Hepatocyte (in vitro differentiated cells): ENCODE measurements at regions not wholly inside any gene's neighbourhood (a gene's known extent, or its start where the extent isn't known, plus 50 kb on each side); places are given as distances from the start of the nearest gene placed in this dataset.
"Not testable (repeated sequence)": the region's sequence is repeated elsewhere in the genome, so short reads cannot be mapped to it uniquely, and the experiment has no call there.

ENCODE experiments used
- DNase-seq: peaks from one replicate; pipeline ENCODE4 v3.0.0-alpha.2; 2016; ENCODE audit warnings: low spot score
- H2AFZ ChIP-seq: fragments of 200-600 bp; sonication (generic); 2 replicates; pipeline ENCODE4 v1.6.0; 2016; ENCODE audit warnings: antibody characterized with exemption, mild to moderate bottlenecking
- H3K27ac ChIP-seq: fragments of 200-600 bp; sonication (generic); 2 replicates; pipeline ENCODE4 v1.5.1; 2016; ENCODE audit warnings: mild to moderate bottlenecking
- H3K27me3 ChIP-seq: fragments of 200-600 bp; sonication (generic); 2 replicates; pipeline ENCODE4 v1.6.1; 2016
- H3K36me3 ChIP-seq: fragments of 200-600 bp; sonication (generic); replicated peaks from 2 replicates; pipeline ENCODE4 v1.5.1; 2016; ENCODE audit warnings: low read depth; ENCODE audit not compliant: insufficient read depth
- H3K4me1 ChIP-seq: fragments of 200-600 bp; sonication (generic); 2 replicates; pipeline ENCODE4 v1.5.1; 2016; ENCODE audit warnings: mild to moderate bottlenecking, moderate library complexity; ENCODE audit not compliant: insufficient read depth
- H3K4me2 ChIP-seq: fragments of 200-600 bp; sonication (generic); 2 replicates; pipeline ENCODE4 v1.6.0; 2016
- H3K4me3 ChIP-seq: fragments of 200-600 bp; sonication (generic); 2 replicates; pipeline ENCODE4 v1.5.1; 2016; ENCODE audit warnings: mild to moderate bottlenecking
- H3K79me2 ChIP-seq: fragments of 200-600 bp; sonication (generic); 2 replicates; pipeline ENCODE4 v1.6.0; 2017; ENCODE audit warnings: mild to moderate bottlenecking
- H3K9me2 ChIP-seq: fragments of 200-600 bp; sonication (generic); replicated peaks from 2 replicates; pipeline ENCODE4 v1.6.0; 2017; ENCODE audit warnings: mild to moderate bottlenecking; ENCODE audit not compliant: insufficient read depth
- H3K9me3 ChIP-seq: fragments of 200-600 bp; sonication (generic); 2 replicates; pipeline ENCODE4 v1.5.1; 2016; ENCODE audit warnings: low read depth, mild to moderate bottlenecking
- H4K20me1 ChIP-seq: fragments of 200-600 bp; sonication (generic); 2 replicates; pipeline ENCODE4 v1.6.0; 2016; ENCODE audit warnings: mild to moderate bottlenecking; ENCODE audit not compliant: insufficient read depth, poor library complexity, severe bottlenecking
- EZH2 ChIP-seq: fragments of 200-600 bp; sonication (generic); IDR thresholded peaks from 2 replicates; pipeline ENCODE4 v1.6.1; 2016; ENCODE audit warnings: antibody characterized with exemption, mild to moderate bottlenecking, borderline replicate concordance
- EZH2phosphoT487 ChIP-seq: fragments of 200-600 bp; sonication (generic); IDR thresholded peaks from one replicate; pipeline ENCODE4 v1.6.1; 2018; ENCODE audit warnings: antibody characterized with exemption, mild to moderate bottlenecking, low read depth, moderate library complexity; ENCODE audit not compliant: unreplicated experiment, severe bottlenecking
- WGBS: methylation state at CpG from one replicate; pipeline ENCODE4 v1.1.6; 2016; ENCODE audit warnings: low lambda C conversion rate; ENCODE audit errors: missing lambda C conversion rate; 5-methylcytosine and 5-hydroxymethylcytosine counted together
- TF ChIP-seq, protein P1 (sequence below): fragments of 200-600 bp; sonication (generic); IDR thresholded peaks from 2 replicates; pipeline ENCODE4 v1.5.1; 2016; ENCODE audit warnings: antibody characterized with exemption, mild to moderate bottlenecking; ENCODE audit not compliant: poor library complexity

GRCh38 chr2:215856080-215856479, 157.3 kb downstream of the MREG start:
- WGBS, result 75% methylated on average over 2 of the region's 2 CpGs
- Histone ChIP-seq H3K27ac (no peak overlapping the region), H2AFZ (no peak overlapping the region), H3K4me2 (no peak overlapping the region), H3K4me3 (no peak overlapping the region), H3K9me3 (no peaks in the 10 kb centered on the region), H3K9me2 (no peaks in the 10 kb centered on the region), H3K36me3 (no peaks in the 10 kb centered on the region), H4K20me1 (no peaks in the 10 kb centered on the region), H3K27me3 (no peaks in the 10 kb centered on the region), H3K4me1 (peaks cover 4% of the 10 kb centered on the region), H3K79me2 (no peaks in the 10 kb centered on the region)
- DNase-seq, result no peak
- no peak for TF ChIP-seq EZH2
- TF ChIP-seq EZH2phosphoT487, result no peak
- TF ChIP-seq, protein P1, sequence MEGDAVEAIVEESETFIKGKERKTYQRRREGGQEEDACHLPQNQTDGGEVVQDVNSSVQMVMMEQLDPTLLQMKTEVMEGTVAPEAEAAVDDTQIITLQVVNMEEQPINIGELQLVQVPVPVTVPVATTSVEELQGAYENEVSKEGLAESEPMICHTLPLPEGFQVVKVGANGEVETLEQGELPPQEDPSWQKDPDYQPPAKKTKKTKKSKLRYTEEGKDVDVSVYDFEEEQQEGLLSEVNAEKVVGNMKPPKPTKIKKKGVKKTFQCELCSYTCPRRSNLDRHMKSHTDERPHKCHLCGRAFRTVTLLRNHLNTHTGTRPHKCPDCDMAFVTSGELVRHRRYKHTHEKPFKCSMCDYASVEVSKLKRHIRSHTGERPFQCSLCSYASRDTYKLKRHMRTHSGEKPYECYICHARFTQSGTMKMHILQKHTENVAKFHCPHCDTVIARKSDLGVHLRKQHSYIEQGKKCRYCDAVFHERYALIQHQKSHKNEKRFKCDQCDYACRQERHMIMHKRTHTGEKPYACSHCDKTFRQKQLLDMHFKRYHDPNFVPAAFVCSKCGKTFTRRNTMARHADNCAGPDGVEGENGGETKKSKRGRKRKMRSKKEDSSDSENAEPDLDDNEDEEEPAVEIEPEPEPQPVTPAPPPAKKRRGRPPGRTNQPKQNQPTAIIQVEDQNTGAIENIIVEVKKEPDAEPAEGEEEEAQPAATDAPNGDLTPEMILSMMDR, result no peak

- not testable (repeated sequence) for H3K9me2 ChIP-seq, H3K4me2 ChIP-seq, H3K79me2 ChIP-seq, H3K9me3 ChIP-seq, H3K36me3 ChIP-seq, H4K20me1 ChIP-seq, H2AFZ ChIP-seq, H3K4me3 ChIP-seq, H3K27ac ChIP-seq, H3K4me1 ChIP-seq, H3K27me3 ChIP-seq, DNase-seq
- WGBS, result 58% methylated on average over 1 of the region's 1 CpG
Observed at GRCh38 chr2:215855308-215855707, 158.0 kb downstream of the MREG start.

GRCh38 chr2:215854008-215854407, 159.3 kb downstream of the MREG start:
- Histone ChIP-seq H3K9me2 (no peaks in the 10 kb centered on the region), H3K27ac (no peak overlapping the region), H3K36me3 (no peaks in the 10 kb centered on the region), H3K4me2 (no peak overlapping the region), H4K20me1 (no peaks in the 10 kb centered on the region), H3K27me3 (no peaks in the 10 kb centered on the region), H3K4me3 (no peak overlapping the region), H3K4me1 (peaks cover 6% of the 10 kb centered on the region), H3K9me3 (no peaks in the 10 kb centered on the region), H2AFZ (no peak overlapping the region), H3K79me2 (no peaks in the 10 kb centered on the region)
- TF ChIP-seq, protein P1, result no peak
- TF ChIP-seq EZH2phosphoT487, result no peak
- 62% methylated on average over 2 of the region's 2 CpGs for WGBS
- DNase-seq, result no peak

- Histone ChIP-seq H3K9me3 (no peaks in the 10 kb centered on the region), H3K36me3 (no peaks in the 10 kb centered on the region), H2AFZ (no peak overlapping the region), H4K20me1 (no peaks in the 10 kb centered on the region), H3K4me3 (no peak overlapping the region), H3K9me2 (no peaks in the 10 kb centered on the region), H3K79me2 (no peaks in the 10 kb centered on the region), H3K27ac (no peak overlapping the region), H3K27me3 (no peaks in the 10 kb centered on the region), H3K4me1 (peaks cover 13% of the 10 kb centered on the region), H3K4me2 (no peak overlapping the region)
- TF ChIP-seq EZH2phosphoT487 (no peak), EZH2 (no peak)
- TF ChIP-seq, protein P1, result no peak
- DNase-seq, result no peak
Observed at GRCh38 chr2:215851696-215852095, 161.7 kb downstream of the MREG start.
